Large intestine (tissue), 3 donors: ENCODE measurements at regions not wholly inside any gene's neighbourhood (a gene's known extent, or its start where the extent isn't known, plus 50 kb on each side); places are given as distances from the start of the nearest gene placed in this dataset.

Experiments
- DNase-seq, 2 donors: peaks; one replicate each; pipeline versions ENCODE4 v3.0.0 to v3.0.0-alpha.2; 2013
- H3K27ac ChIP-seq: one replicate; pipeline ENCODE4 v1.5.1; 2013; ENCODE audit warnings: low read length
- H3K27me3 ChIP-seq: 2 replicates; pipeline ENCODE4 v1.6.1; 2013; ENCODE audit warnings: low read length; ENCODE audit not compliant: control insufficient read depth, insufficient read depth
- H3K36me3 ChIP-seq: 2 replicates; pipeline ENCODE4 v1.6.1; 2013; ENCODE audit warnings: low read length; ENCODE audit not compliant: control insufficient read depth, insufficient read depth
- H3K4me1 ChIP-seq: one replicate; pipeline ENCODE4 v1.6.1; 2013; ENCODE audit warnings: low read length; ENCODE audit not compliant: control insufficient read depth, insufficient read depth
- H3K4me3 ChIP-seq: one replicate; pipeline ENCODE4 v1.5.1; 2013; ENCODE audit warnings: low read length
- H3K9me3 ChIP-seq: one replicate; pipeline ENCODE4 v1.6.1; 2013; ENCODE audit warnings: mild to moderate bottlenecking, low read depth, low read length, moderate library complexity; ENCODE audit not compliant: control insufficient read depth
- WGBS: methylation state at CpG from one replicate; pipeline ENCODE4 v1.1.5; 2013; ENCODE audit warnings: low lambda C conversion rate; ENCODE audit not compliant: insufficient coverage; 5-methylcytosine and 5-hydroxymethylcytosine counted together

GRCh38 chr11:113556036-113556435, 80.8 kb upstream of the DRD2 start:
- DNase-seq: peak in 1 of 2 donors; percentile 42
- H3K4me1 ChIP-seq: no peaks in the 10 kb centered on the region
- no peaks in the 10 kb centered on the region for H3K9me3 ChIP-seq
- WGBS: no CpG with 5 or more reads among the region's 3 CpGs
- H3K27ac ChIP-seq: no peak overlapping the region
- peaks cover 3% of the 10 kb centered on the region for H3K27me3 ChIP-seq
- H3K4me3 ChIP-seq: no peak overlapping the region
- H3K36me3 ChIP-seq: no peaks in the 10 kb centered on the region

- Histone ChIP-seq H3K4me1 (no peaks in the 10 kb centered on the region), H3K4me3 (no peak overlapping the region), H3K27ac (no peak overlapping the region), H3K36me3 (no peaks in the 10 kb centered on the region), H3K27me3 (peaks cover 3% of the 10 kb centered on the region), H3K9me3 (no peaks in the 10 kb centered on the region)
- DNase-seq: no peak
- WGBS: no CpG with 5 or more reads among the region's 2 CpGs
These were observed 79.9 kb upstream of the DRD2 start for GRCh38 chr11:113555071-113555619.

- DNase-seq: no peak
- Histone ChIP-seq H3K27ac (no peak overlapping the region), H3K27me3 (peaks cover 3% of the 10 kb centered on the region), H3K4me1 (no peaks in the 10 kb centered on the region), H3K36me3 (no peaks in the 10 kb centered on the region), H3K4me3 (no peak overlapping the region), H3K9me3 (no peaks in the 10 kb centered on the region)
- WGBS: no CpG with 5 or more reads among the region's 3 CpGs
These were observed 79.3 kb upstream of the DRD2 start for GRCh38 chr11:113554526-113554925.

DNA sequence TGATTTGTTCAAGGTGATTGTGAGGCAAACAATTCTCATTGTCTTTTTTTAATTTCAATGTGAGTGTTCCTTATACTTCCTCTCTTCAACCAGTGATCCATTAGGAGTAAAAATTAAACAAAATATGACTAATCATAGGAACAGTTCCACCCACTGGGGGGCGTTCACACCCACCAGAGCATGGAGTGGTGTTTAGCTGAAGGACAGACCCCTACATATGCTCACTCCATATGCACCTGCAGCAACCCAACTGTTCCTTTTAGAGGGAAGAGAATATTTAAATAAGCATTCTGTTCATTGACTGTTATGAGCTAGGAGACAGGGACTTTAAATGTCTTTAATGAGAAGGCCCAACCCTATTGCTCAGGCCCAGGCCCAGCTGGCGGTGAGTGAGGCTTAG, 78.7 kb upstream of the DRD2 start:
- DNase-seq: no peak
- WGBS: 60% methylated on average over 1 of the region's 2 CpGs
- H3K36me3 ChIP-seq: no peaks in the 10 kb centered on the region
- H3K27me3 ChIP-seq: peaks cover 3% of the 10 kb centered on the region
- no peaks in the 10 kb centered on the region for H3K4me1 ChIP-seq
- H3K27ac ChIP-seq: no peak overlapping the region
- H3K9me3 ChIP-seq: no peaks in the 10 kb centered on the region
- no peak overlapping the region for H3K4me3 ChIP-seq

DNA sequence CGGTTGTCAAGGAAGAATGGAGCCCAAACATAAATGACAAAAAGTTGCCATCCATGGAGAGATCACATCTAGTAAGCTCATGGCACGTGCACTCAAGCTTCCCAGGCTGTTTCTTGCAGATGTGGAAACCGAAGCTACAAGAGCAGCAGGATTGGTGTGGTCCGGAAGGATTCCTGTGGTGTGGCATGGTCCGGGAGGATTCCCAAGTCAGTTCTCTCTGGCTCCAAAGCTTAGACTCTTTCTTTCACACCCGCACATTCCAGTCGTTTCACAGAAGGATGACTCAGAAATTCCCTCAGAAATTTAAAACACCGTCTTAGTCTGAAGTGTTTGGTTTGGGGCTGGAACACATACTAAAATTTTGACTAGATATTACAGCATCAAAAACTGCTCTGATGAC, 78.0 kb upstream of the DRD2 start:
- Histone ChIP-seq H3K27me3 (peaks cover 3% of the 10 kb centered on the region), H3K27ac (no peak overlapping the region), H3K4me3 (no peak overlapping the region), H3K36me3 (no peaks in the 10 kb centered on the region), H3K4me1 (no peaks in the 10 kb centered on the region), H3K9me3 (no peaks in the 10 kb centered on the region)
- no peak for DNase-seq
- 100% methylated on average over 1 of the region's 8 CpGs for WGBS

DNA sequence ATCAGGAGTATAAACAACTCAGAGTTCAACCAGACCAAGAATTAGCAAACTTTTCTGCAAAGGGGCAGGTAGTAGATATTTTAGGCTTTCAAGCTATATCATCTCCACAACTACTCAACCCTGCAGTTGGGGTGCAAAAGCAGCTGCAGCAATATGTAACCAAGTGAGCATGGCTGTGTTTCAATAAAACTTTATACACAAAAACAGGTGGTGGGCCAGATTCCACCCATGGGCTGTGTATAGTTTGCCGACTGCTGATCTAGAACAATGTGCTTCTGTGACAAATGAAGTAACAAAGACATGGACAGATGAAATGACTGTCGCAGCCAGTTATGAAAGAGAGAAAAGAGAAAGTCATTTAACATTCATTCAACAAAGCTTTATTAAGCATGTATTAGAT, 77.1 kb upstream of the DRD2 start:
- no peaks in the 10 kb centered on the region for H3K4me1 ChIP-seq
- no peaks in the 10 kb centered on the region for H3K9me3 ChIP-seq
- H3K36me3 ChIP-seq: no peaks in the 10 kb centered on the region
- WGBS: 82% methylated on average over 2 of the region's 2 CpGs
- H3K4me3 ChIP-seq: no peak overlapping the region
- H3K27me3 ChIP-seq: peaks cover 3% of the 10 kb centered on the region
- no peak for DNase-seq
- H3K27ac ChIP-seq: no peak overlapping the region

DNA sequence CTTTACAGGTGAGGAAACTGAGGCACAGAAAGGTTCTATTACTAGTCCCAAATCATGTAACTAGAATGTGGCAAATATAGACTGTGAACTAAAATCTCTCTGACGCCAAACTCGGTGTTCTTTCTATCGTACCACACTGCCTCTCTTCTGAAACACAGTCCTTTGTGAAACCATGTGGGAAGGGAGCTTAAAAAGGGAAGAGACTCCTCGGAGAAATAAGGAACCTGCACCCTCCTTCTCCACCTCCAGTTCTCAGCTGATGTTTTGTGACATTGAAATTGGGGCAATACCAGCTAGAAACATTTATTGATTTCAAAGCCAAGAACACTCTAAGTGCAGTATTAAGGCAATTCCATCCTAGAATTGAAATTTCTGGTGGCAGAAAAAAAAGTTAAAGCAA, 76.4 kb upstream of the DRD2 start:
- no peak for DNase-seq
- WGBS: no CpG with 5 or more reads among the region's 4 CpGs
- Histone ChIP-seq H3K9me3 (no peaks in the 10 kb centered on the region), H3K36me3 (no peaks in the 10 kb centered on the region), H3K27ac (no peak overlapping the region), H3K4me1 (no peaks in the 10 kb centered on the region), H3K27me3 (peaks cover 3% of the 10 kb centered on the region), H3K4me3 (no peak overlapping the region)

GRCh38 chr11:113549611-113550578, 74.7 kb upstream of the DRD2 start:
- peaks cover 3% of the 10 kb centered on the region for H3K27me3 ChIP-seq
- H3K4me3 ChIP-seq: no peak overlapping the region
- no peaks in the 10 kb centered on the region for H3K36me3 ChIP-seq
- no CpG with 5 or more reads among the region's 6 CpGs for WGBS
- no peak overlapping the region for H3K27ac ChIP-seq
- no peak for DNase-seq
- H3K4me1 ChIP-seq: no peaks in the 10 kb centered on the region
- H3K9me3 ChIP-seq: no peaks in the 10 kb centered on the region

- 94% methylated on average over 3 of the region's 3 CpGs for WGBS
- H3K4me3 ChIP-seq: no peak overlapping the region
- DNase-seq: no peak
- H3K4me1 ChIP-seq: no peaks in the 10 kb centered on the region
- no peaks in the 10 kb centered on the region for H3K9me3 ChIP-seq
- peaks cover 2% of the 10 kb centered on the region for H3K27me3 ChIP-seq
- H3K27ac ChIP-seq: no peak overlapping the region
- H3K36me3 ChIP-seq: no peaks in the 10 kb centered on the region
These were observed 73.9 kb upstream of the DRD2 start for GRCh38 chr11:113549061-113549460.

GRCh38 chr11:113547739-113548138, 72.5 kb upstream of the DRD2 start:
- no peaks in the 10 kb centered on the region for H3K27me3 ChIP-seq
- WGBS: no CpG with 5 or more reads among the region's 4 CpGs
- H3K36me3 ChIP-seq: no peaks in the 10 kb centered on the region
- H3K4me1 ChIP-seq: no peaks in the 10 kb centered on the region
- no peak overlapping the region for H3K4me3 ChIP-seq
- DNase-seq: no peak
- no peak overlapping the region for H3K27ac ChIP-seq
- no peaks in the 10 kb centered on the region for H3K9me3 ChIP-seq
